Epithelial cell of proximal tubule (primary cell): ENCODE measurements at regions not wholly inside any gene's neighbourhood (a gene's known extent, or its start where the extent isn't known, plus 50 kb on each side); places are given as distances from the start of the nearest gene placed in this dataset.

Experiments
- DNase-seq: peaks from one replicate; pipeline ENCODE4 v3.0.0-alpha.2; 2011; ENCODE audit warnings: low read depth
- H3K4me3 ChIP-seq: 2 replicates; pipeline ENCODE4 v1.5.1; 2011; ENCODE audit warnings: low read depth, mild to moderate bottlenecking, low read length
- CTCF ChIP-seq: conservative IDR thresholded peaks from 2 replicates; pipeline ENCODE4 v1.5.1; 2012; ENCODE audit warnings: low read depth, mild to moderate bottlenecking, low read length

- no peak overlapping the region for H3K4me3 ChIP-seq
Measured at GRCh38 chr19:28307963-28308362, 905.0 kb downstream of the UQCRFS1 start.

GRCh38 chr19:28307487-28307886 lies 905.5 kb downstream of the UQCRFS1 start:
- no peak for TF ChIP-seq CTCF
- no peak overlapping the region for H3K4me3 ChIP-seq
- no peak for DNase-seq

More at GRCh38 chr19:28307963-28308362, 905.0 kb downstream of the UQCRFS1 start:
- DNase-seq, result no peak
- TF ChIP-seq CTCF, result no peak

- H3K4me3 ChIP-seq, result no peak overlapping the region
- no peak for DNase-seq
- TF ChIP-seq CTCF, result no peak
Measured at GRCh38 chr19:28305513-28305912, 907.4 kb downstream of the UQCRFS1 start.

- no peak for DNase-seq
- no peak for TF ChIP-seq CTCF
- H3K4me3 ChIP-seq, result no peak overlapping the region
Measured at GRCh38 chr19:28303502-28303901, 909.4 kb downstream of the UQCRFS1 start.

GRCh38 chr19:28301961-28302360 lies 911.0 kb downstream of the UQCRFS1 start:
- DNase-seq, result no peak
- H3K4me3 ChIP-seq, result no peak overlapping the region
- TF ChIP-seq CTCF, result no peak

- TF ChIP-seq CTCF, result no peak
- DNase-seq, result no peak
- no peak overlapping the region for H3K4me3 ChIP-seq
Measured at GRCh38 chr19:28301463-28301862, 911.5 kb downstream of the UQCRFS1 start.

- DNase-seq, result no peak
- TF ChIP-seq CTCF, result no peak
- no peak overlapping the region for H3K4me3 ChIP-seq
Measured at GRCh38 chr19:28299649-28300048, 913.3 kb downstream of the UQCRFS1 start.
